SK-N-MC (cell line): ENCODE measurements at regions not wholly inside any gene's neighbourhood (a gene's known extent, or its start where the extent isn't known, plus 50 kb on each side); places are given as distances from the start of the nearest gene placed in this dataset.

Experiments used
- EZH2 ChIP-seq: fragments of 200-600 bp; sonication (generic); IDR thresholded peaks from one replicate; pipeline ENCODE4 v1.6.1; 2017; ENCODE audit warnings: antibody characterized with exemption
- FOXP2 ChIP-seq: optimal IDR thresholded peaks from 2 replicates; pipeline ENCODE3; 2011; ENCODE audit warnings: mild to moderate bottlenecking, moderate library complexity; ENCODE audit not compliant: insufficient read depth; ENCODE audit errors: extremely low read length, control extremely low read depth
- POLR2AphosphoS5 ChIP-seq: IDR thresholded peaks from 2 replicates; pipeline ENCODE4 v1.6.1; 2012; ENCODE audit warnings: mild to moderate bottlenecking, low read depth, low read length, borderline replicate concordance

GRCh38 chr16:8088820-8089338 lies 501.4 kb downstream of the TMEM114 start:
- no peak for TF ChIP-seq POLR2AphosphoS5
- TF ChIP-seq EZH2: no peak
- TF ChIP-seq FOXP2: no peak
